GM12878 (cell line): ENCODE measurements at regions not wholly inside any gene's neighbourhood (a gene's known extent, or its start where the extent isn't known, plus 50 kb on each side); places are given as distances from the start of the nearest gene placed in this dataset.
"Not testable (repeated sequence)": the region's sequence is repeated elsewhere in the genome, so short reads cannot be mapped to it uniquely, and the experiment has no call there.

ENCODE experiments used
- ATF2 ChIP-seq: IDR thresholded peaks from 2 replicates; pipeline ENCODE4 v1.6.1; 2012; ENCODE audit warnings: low read length, inconsistent platforms
- KAT2A ChIP-seq: conservative IDR thresholded peaks from 2 replicates; pipeline ENCODE4 v1.6.1; 2011; ENCODE audit warnings: low read depth, low read length; ENCODE audit not compliant: control insufficient read depth
- MEF2B ChIP-seq: fragments of 450-650 bp; IDR thresholded peaks from 2 replicates; pipeline ENCODE4 v1.6.1; 2018; ENCODE audit warnings: mild to moderate bottlenecking, moderate library complexity; ENCODE audit not compliant: partially characterized antibody, poor library complexity, severe bottlenecking
- NFXL1 ChIP-seq: fragments of 450-650 bp; IDR thresholded peaks from 2 replicates; pipeline ENCODE4 v1.6.1; 2017; ENCODE audit warnings: antibody characterized with exemption, mild to moderate bottlenecking, borderline replicate concordance
- REST ChIP-seq: IDR thresholded peaks from 2 replicates; pipeline ENCODE4 v1.6.1; 2012; ENCODE audit warnings: mild to moderate bottlenecking, low read depth, low read length
- TAF1 ChIP-seq: IDR thresholded peaks from 2 replicates; pipeline ENCODE4 v1.6.1; 2011; ENCODE audit warnings: mild to moderate bottlenecking, low read depth, low read length, borderline replicate concordance

- not testable (repeated sequence) for TF ChIP-seq REST, TAF1, MEF2B, ATF2, KAT2A, NFXL1
These were observed 118.9 kb downstream of the UNC93B1 start for GRCh38 chr11:67884761-67885558.
